Midbrain (tissue), 1 donor: ENCODE measurements at regions not wholly inside any gene's neighbourhood (a gene's known extent, or its start where the extent isn't known, plus 50 kb on each side); places are given as distances from the start of the nearest gene placed in this dataset.
A peak's percentile ranks its signal among the peaks of the same experiment; 100 is the strongest.
"Not testable (repeated sequence)": the region's sequence is repeated elsewhere in the genome, so short reads cannot be mapped to it uniquely, and the experiment has no call there.

Experiments used
- DNase-seq: peaks from one replicate; lab custom pipeline; 2025; lab: John Stamatoyannopoulos, UW

- DNase-seq = no peak
Observed at GRCh38 chr7:26087321-26088091, 64.5 kb upstream of the NFE2L3 start.

- not testable (repeated sequence) for DNase-seq
Observed at GRCh38 chr7:26089469-26089868, 62.5 kb upstream of the NFE2L3 start.

- peak; percentile 77 for DNase-seq
Observed at GRCh38 chr7:26090927-26091519, 61.0 kb upstream of the NFE2L3 start.

DNA sequence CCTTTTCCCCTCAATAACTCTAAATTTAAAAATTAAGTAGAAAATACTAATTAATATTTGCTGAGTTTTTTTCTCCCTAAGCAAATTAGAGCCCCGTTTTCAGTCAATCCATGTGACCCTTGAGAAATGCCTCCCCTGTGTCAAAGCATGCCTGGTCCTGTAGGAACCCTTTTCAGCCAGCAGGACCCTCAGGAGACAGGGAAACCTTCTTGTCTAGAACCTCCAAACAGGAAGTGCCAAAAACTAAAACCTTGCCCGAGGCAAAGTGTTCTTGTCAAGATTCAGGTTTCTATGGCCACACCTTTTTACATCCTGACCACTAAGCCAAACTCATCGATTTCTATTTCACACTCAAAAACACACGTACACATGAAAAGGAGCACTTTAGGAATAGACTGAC, 60.1 kb upstream of the NFE2L3 start:
- no peak for DNase-seq

DNA sequence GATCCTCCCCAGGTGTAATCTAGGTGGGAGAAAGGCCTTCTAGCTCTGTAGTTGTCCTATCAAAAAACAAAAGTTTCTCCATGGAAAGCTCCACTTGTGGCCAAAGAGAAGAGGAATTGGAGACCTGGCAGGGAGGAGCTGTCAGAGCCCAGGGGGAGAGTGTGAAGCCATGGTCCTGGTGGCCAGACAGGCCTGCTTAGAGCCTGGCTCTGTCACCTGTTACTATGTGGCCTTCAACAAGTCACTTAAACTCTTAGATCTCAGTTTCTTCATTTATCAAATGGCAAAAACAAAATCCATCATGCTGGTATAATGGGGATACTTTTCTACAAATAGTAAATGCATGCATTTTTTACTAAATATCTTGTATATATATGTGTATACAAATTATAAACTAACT, 59.0 kb upstream of the NFE2L3 start:
- DNase-seq = no peak

DNA sequence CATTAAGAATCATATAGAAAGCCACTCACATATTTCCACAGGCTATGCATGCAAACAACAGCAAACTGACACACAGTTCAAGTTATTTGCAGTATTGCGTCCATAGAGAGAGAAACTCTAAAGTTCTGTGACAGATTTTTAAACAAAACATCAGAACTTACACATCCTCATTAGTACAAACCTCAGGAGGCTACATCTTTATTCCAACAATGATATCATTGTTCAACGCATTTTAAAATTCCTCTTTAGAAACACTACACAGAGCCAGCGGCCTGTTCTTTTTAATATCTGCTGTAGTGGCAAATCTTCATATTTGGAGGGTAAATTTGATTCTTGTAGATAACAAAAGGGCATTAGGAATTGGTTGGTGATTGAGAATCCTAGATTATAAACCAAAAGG, 55.9 kb upstream of the NFE2L3 start:
- no peak for DNase-seq

- DNase-seq = no peak
Observed at GRCh38 chr7:26097837-26098668, 53.9 kb upstream of the NFE2L3 start.

DNA sequence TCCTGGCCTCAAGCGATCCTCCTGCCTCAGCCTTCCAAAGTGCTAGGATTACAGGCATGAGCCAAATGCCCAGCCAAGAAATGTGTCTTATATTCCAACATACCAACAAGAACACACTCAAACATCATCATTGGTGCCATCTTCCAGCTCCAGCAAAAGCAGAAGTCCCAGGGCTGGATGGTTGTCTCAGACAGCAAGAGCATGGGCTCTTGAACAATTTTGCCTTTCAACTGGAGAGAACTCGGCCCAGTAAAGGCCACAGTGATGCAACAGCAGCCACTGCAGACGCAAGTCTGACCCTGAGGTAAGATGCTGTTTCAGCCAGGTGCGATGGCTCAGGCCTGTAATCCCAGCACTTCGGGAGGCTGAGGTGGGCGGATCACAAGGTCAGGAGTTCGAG, 52.8 kb upstream of the NFE2L3 start:
- DNase-seq = no peak

DNA sequence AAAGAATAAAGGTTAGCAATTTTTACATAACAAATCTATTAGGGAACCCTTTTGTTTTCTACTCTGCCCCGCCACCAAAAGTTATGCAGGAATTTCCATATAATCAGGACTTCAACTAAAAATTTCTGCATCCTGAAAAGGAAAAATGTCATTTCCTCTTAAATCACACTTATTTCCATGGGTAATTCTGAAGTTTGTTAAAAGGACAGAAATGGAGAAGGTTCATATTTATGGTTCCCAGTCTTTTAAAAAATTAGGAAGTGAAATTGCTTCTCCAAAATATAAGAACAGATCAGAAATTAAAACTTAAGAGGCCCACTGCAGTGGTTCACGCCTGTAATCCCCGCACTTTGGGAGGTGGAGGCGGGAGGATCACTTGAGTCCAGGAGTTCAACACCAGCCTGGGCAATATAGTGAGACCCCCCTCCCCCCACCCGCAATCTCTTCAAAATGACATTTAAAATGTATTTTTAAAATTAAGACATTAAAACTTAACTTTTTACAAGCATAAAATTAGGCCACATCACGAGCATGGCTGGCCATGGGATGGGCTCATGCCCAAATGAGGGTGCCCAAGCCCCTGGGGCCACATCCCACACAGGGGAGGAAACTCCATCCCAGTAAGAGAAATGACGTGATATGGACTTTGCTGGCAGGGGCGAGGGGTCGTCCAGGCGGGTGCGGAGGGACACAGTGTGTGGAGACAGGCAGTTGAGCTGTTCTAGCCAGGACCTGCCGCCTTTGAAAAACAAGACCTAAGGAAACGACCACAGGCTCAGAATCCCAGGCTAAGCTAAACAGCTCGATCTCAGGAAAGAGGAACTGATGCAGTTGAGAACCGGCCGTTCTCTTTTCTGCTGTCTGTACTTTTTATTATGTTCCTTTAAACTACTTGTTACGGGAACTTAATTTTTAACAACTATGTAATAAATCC, 51.3 kb upstream of the NFE2L3 start:
- peak; percentile 29 for DNase-seq

- DNase-seq = peak; percentile 29
Observed at GRCh38 chr7:26101361-26102151, 50.4 kb upstream of the NFE2L3 start.

- no peak for DNase-seq
Observed at GRCh38 chr7:26102176-26102575, 49.8 kb upstream of the NFE2L3 start.
